OCI-LY3 (cell line): ENCODE measurements at regions not wholly inside any gene's neighbourhood (a gene's known extent, or its start where the extent isn't known, plus 50 kb on each side); places are given as distances from the start of the nearest gene placed in this dataset.

Experiments
- EZH2phosphoT487 ChIP-seq: fragments of 200-600 bp; shearing (Covaris generic); IDR thresholded peaks from 2 replicates; pipeline ENCODE4 v1.6.1; 2018; ENCODE audit warnings: antibody characterized with exemption, mixed run types, low read depth
- TF ChIP-seq, protein P1 (sequence below): fragments of 200-600, 300-600 bp; sonication (generic); IDR thresholded peaks from 2 replicates; pipeline ENCODE4 v1.5.1; 2014; ENCODE audit warnings: antibody characterized with exemption, low read length, low read depth

DNA sequence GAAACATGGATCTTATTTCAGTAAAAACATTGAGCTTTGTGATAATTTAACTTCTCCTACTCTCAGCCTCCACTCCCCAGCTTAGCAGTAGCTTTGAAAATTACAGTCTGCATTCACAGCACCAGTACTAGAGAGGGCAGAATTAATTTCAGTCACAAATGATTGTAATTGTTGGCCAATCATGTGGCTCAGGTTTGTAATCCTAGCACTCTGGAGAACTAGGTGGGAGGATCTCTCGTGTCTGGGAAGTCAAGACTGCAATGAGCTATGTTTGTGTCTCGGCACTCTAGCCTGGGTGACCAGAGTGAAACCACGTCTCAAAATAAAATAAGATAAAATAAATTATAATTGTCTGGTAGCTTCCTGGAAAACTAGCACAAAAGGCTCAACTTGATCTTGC is 620.9 kb downstream of the TNS3 start:
- TF ChIP-seq, protein P1, sequence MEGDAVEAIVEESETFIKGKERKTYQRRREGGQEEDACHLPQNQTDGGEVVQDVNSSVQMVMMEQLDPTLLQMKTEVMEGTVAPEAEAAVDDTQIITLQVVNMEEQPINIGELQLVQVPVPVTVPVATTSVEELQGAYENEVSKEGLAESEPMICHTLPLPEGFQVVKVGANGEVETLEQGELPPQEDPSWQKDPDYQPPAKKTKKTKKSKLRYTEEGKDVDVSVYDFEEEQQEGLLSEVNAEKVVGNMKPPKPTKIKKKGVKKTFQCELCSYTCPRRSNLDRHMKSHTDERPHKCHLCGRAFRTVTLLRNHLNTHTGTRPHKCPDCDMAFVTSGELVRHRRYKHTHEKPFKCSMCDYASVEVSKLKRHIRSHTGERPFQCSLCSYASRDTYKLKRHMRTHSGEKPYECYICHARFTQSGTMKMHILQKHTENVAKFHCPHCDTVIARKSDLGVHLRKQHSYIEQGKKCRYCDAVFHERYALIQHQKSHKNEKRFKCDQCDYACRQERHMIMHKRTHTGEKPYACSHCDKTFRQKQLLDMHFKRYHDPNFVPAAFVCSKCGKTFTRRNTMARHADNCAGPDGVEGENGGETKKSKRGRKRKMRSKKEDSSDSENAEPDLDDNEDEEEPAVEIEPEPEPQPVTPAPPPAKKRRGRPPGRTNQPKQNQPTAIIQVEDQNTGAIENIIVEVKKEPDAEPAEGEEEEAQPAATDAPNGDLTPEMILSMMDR: no peak
- TF ChIP-seq EZH2phosphoT487: no peak
